Epithelial cell of proximal tubule (primary cell): ENCODE measurements at regions not wholly inside any gene's neighbourhood (a gene's known extent, or its start where the extent isn't known, plus 50 kb on each side); places are given as distances from the start of the nearest gene placed in this dataset.
"Not testable (repeated sequence)": the region's sequence is repeated elsewhere in the genome, so short reads cannot be mapped to it uniquely, and the experiment has no call there.

Experiments
- DNase-seq: peaks from one replicate; pipeline ENCODE4 v3.0.0-alpha.2; 2011; ENCODE audit warnings: low read depth
- H3K4me3 ChIP-seq: 2 replicates; pipeline ENCODE4 v1.5.1; 2011; ENCODE audit warnings: low read depth, mild to moderate bottlenecking, low read length
- TF ChIP-seq, protein P1 (sequence below): conservative IDR thresholded peaks from 2 replicates; pipeline ENCODE4 v1.5.1; 2012; ENCODE audit warnings: low read depth, mild to moderate bottlenecking, low read length

DNA sequence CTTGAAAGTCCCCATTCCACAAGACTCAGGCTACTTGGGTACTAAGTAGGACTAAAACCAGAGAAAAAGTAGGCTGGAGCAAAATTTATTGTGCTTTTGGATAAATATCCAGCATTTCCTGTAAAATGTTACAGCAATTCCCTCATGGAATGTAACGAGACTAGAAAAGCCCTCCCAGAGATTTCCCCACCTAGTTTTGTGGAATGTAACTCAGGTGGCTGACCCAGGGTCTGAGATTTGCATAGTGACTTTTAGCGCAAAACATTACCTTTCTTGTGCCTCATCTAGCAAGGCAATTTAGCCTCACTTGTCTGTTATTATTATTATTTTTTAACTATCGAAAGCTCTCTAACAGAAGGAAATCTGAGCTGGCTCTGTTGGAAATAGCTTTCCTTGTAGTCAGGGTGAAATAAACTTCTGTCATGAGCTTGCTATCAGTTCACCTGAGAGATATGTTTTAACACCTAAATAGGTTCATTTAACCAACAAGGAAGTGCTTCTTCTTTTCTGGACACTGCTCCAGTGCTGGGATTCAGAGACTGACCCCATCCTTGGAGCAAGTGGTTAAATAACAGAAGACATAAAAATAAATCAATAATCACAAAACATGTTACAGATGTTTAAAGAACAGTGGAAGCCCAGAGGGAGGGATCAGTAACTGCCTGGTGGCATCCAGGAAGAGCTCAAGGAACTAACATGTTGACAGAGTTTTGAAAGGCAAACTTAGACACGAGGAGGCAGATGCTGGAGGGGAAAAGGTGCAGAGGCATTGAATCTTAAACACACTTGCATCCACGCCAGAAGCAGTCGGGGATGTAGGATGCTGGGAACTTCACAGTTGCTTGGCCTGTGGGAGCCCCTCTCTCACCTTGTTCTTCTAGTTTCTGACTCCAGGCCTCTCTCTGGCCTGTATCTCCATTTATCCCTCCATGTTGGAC is 68.3 kb upstream of the RHOU start:
- DNase-seq = no peak
- H3K4me3 ChIP-seq = no peak overlapping the region
- TF ChIP-seq, protein P1, sequence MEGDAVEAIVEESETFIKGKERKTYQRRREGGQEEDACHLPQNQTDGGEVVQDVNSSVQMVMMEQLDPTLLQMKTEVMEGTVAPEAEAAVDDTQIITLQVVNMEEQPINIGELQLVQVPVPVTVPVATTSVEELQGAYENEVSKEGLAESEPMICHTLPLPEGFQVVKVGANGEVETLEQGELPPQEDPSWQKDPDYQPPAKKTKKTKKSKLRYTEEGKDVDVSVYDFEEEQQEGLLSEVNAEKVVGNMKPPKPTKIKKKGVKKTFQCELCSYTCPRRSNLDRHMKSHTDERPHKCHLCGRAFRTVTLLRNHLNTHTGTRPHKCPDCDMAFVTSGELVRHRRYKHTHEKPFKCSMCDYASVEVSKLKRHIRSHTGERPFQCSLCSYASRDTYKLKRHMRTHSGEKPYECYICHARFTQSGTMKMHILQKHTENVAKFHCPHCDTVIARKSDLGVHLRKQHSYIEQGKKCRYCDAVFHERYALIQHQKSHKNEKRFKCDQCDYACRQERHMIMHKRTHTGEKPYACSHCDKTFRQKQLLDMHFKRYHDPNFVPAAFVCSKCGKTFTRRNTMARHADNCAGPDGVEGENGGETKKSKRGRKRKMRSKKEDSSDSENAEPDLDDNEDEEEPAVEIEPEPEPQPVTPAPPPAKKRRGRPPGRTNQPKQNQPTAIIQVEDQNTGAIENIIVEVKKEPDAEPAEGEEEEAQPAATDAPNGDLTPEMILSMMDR = no peak

DNA sequence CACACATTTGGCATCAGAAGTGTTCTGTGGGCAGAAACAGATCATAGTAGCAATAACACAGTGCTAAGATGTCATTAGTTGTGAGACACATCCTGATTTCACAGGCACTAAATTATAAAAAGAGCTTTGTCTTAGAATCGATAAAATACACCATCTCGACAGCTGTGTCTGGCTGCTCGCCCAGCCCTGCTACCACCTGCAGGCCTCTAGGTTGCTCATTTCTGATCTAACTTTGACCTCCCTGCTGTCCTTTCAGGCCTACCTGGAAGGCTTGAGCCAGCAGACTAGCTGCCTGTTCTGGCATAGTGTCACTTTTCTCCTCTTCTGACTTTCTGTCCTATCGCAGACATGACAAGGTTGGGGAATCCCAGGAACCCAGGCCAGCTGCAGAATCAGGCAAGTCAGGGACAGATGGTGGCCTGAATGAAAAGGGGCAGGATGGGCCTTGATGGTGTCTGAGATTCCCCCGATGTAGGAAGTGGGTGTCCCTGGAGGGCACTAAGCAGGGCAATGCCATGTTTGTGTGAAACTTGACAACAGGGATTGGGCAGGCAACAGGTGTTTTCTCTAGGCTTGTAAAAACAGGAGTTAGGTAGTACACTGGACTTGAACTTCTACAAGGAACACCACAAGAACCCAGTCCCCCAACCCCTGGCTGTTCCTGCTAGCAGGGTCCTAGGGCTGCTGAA is 66.6 kb upstream of the RHOU start:
- TF ChIP-seq, protein P1 = no peak
- DNase-seq = no peak
- no peak overlapping the region for H3K4me3 ChIP-seq

DNA sequence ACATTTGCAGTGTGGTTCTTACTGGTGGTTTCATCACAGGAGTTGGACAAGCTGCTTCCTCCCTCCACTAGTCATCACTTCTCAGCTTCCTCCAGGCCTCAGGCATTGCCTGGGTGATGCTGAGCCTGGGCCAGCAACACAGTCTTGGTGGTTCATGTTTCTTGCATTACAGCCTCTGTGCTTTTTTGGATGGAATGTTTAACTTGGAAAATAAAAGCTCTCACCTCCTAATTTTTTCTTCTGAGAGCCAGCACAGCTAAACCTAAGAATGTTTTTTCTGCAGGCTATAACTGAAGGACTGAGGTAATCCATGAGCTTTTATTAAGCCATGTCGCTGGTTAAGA is 66.1 kb upstream of the RHOU start:
- DNase-seq = no peak
- H3K4me3 ChIP-seq = no peak overlapping the region
- TF ChIP-seq, protein P1 = no peak

DNA sequence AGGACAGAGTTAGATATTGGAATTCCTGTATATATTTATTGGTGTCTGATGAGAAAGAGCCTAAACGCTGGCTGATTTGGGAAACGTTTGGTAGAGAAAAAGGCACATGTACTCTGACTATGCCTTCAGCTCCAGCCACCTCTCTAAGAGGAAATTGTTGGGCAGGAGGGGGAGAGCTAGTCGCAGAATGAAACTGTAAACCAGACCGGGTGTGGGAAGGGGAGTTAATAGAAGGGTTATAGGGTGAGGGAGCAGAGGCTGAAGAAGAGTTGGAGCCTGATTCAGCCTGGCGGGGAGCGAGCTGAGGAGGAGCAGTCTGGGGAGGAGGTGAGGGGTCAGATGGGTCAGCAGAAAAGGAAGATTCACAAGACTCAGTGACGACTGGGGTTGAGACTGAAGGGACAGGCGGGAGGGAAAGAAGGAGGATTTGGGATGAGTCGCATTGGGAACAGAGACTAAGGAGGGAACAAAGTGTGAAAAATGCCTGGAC is 54.2 kb upstream of the RHOU start:
- not testable (repeated sequence) for H3K4me3 ChIP-seq, DNase-seq

DNA sequence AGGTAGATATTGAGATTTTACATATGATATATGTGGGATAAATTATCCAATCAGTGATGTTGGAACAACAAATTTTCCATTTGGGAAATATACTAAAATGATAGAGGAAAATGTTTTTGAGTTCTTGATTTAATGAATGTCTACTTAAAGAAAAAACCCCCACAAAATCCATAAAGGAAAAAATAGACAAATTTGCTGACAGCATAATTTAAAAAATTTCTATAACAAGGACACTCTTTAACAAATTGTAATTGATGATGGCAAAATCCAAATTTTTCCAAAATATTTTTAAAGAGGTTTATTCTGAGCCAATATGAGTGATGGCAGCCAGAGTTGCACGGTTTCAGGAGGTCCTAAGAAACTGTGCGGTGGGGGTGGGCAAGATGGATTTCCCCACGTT is 51.9 kb upstream of the RHOU start:
- TF ChIP-seq, protein P1 = no peak
- H3K4me3 ChIP-seq = no peak overlapping the region
- no peak for DNase-seq

DNA sequence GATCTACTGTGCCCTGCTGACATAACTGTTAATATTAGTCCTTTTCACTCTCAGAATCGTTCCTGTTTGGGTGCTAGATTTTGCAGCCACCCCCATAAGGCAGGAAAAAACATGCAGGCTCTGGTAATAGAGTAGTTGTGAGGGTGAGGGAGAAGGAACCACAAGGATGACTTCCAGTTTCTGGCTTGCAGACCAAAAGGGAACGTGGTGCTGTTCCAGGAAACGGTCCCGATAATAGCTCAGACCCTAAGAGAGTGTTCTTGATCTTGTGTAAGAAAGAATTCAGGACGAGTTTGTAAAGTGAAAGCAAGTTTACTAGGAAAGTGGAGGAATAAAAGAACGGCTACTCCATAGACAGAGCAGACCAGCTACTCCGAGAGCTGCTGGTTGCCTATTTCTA is 50.7 kb upstream of the RHOU start:
- TF ChIP-seq, protein P1 = no peak
- no peak for DNase-seq
- no peak overlapping the region for H3K4me3 ChIP-seq

DNA sequence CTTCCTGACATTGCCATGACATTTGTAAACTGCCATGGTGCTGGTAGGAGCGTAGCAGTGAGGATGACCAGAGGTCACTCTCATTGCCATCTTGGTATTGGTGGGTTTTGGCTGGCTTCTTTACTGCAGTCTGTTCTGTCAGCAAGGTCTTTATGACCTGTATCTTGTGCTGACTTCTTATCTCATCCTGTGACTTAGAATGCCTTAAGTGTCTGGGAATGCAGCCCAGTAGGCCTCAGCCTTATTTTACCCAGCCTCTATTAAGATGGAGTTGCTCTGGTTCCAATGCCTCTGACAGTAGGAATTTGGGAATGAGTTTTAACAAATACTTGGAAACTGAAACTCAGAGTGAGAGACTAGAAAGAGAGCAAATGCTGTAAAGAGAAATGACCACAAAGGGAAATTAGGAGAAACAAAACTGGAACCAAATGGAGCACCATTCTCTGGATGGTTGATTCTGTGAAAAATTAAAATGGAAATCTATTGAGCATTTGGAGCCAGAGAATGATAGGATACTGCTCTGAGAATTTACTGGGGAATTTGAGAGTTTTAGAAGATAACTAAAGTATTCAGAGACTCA is 50.1 kb upstream of the RHOU start:
- TF ChIP-seq, protein P1 = no peak
- no peak for DNase-seq
- no peak overlapping the region for H3K4me3 ChIP-seq
